Thyroid gland (tissue), 4 donors: ENCODE measurements at regions not wholly inside any gene's neighbourhood (a gene's known extent, or its start where the extent isn't known, plus 50 kb on each side); places are given as distances from the start of the nearest gene placed in this dataset.

Source experiments
- CTCF ChIP-seq, 6 experiments: fragments of 200-600 bp in 3 of 6; fragments of 450-650 bp in 3 of 6; sonication (generic) in 3 of 6; IDR thresholded peaks; one replicate each; pipeline ENCODE4 v1.5.1; 2016 to 2019; ENCODE audit warnings: antibody characterized with exemption in 6 of 6, mild to moderate bottlenecking in 2 of 6, inconsistent platforms in 1 of 6, moderate library complexity in 1 of 6
- POLR2A ChIP-seq, 2 donors: fragments of 450-650 bp; IDR thresholded peaks; one replicate each; pipeline ENCODE4 v1.6.1; 2017; ENCODE audit warnings: antibody characterized with exemption in 2 of 2, mild to moderate bottlenecking in 2 of 2, moderate library complexity in 1 of 2

DNA sequence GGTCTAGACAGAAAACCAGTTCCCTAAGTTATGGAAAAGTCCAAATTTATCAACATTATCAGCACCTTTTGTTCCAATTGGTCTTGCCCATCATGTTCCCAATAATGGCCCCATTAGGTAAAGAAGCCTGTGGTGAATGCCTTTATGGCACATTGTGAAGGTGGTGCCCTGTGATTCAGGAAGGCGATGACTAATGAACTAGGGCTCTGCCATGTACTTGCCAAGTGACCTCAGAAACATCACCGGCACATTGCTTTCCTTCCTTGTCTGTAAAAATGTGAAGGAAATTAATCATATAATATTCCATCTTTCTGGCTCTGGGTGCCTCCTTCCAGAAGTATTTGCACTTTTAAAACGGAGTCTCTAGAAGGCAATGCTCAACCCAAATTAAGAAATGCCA is 132.3 kb downstream of the UNC5CL start:
- TF ChIP-seq CTCF (IDR thresholded peaks at IDR 0.05) (no peak), POLR2A (IDR thresholded peaks at IDR 0.05) (no peak)
